Muscle layer of colon (tissue), 2 donors: ENCODE measurements at regions not wholly inside any gene's neighbourhood (a gene's known extent, or its start where the extent isn't known, plus 50 kb on each side); places are given as distances from the start of the nearest gene placed in this dataset.

Experiments used
- H3K27ac ChIP-seq: one replicate; pipeline ENCODE4 v1.7.0; 2013; ENCODE audit warnings: low read depth, mild to moderate bottlenecking, low read length, moderate library complexity
- H3K27me3 ChIP-seq, 2 donors: one replicate each; pipeline ENCODE4 v1.7.0; 2013; ENCODE audit warnings: low read length in 2 of 2, mild to moderate bottlenecking in 2 of 2; ENCODE audit not compliant: insufficient read depth in 2 of 2, control insufficient read depth in 1 of 2
- H3K36me3 ChIP-seq: one replicate; pipeline ENCODE4 v1.7.0; 2013; ENCODE audit warnings: mild to moderate bottlenecking, low read length; ENCODE audit not compliant: insufficient read depth
- H3K4me1 ChIP-seq: one replicate; pipeline ENCODE4 v1.7.0; 2013; ENCODE audit warnings: mild to moderate bottlenecking, low read length; ENCODE audit not compliant: insufficient read depth
- H3K4me3 ChIP-seq, 2 donors: one replicate each; pipeline ENCODE4 v1.7.0; 2013; ENCODE audit warnings: low read length in 2 of 2, low read depth in 1 of 2, mild to moderate bottlenecking in 1 of 2, moderate library complexity in 1 of 2
- H3K9ac ChIP-seq: one replicate; pipeline ENCODE4 v1.7.0; 2013; ENCODE audit warnings: low read length
- H3K9me3 ChIP-seq: one replicate; pipeline ENCODE4 v1.7.0; 2013; ENCODE audit warnings: mild to moderate bottlenecking, low read length
- donor health status: abdominal sarcoma.
- donor health status: Adenocarcinoma of cecum.

- Histone ChIP-seq H3K36me3 (no peaks in the 10 kb centered on the region), H3K27me3 (no peaks in the 10 kb centered on the region), H3K4me3 (no peak overlapping the region), H3K4me1 (no peaks in the 10 kb centered on the region), H3K27ac (no peak overlapping the region), H3K9ac (no peak overlapping the region), H3K9me3 (no peaks in the 10 kb centered on the region)
These were observed 375.2 kb upstream of the FLRT2 start for GRCh38 chr14:85154714-85155113.

- H3K4me3 ChIP-seq: no peak overlapping the region
- no peaks in the 10 kb centered on the region for H3K36me3 ChIP-seq
- H3K27me3 ChIP-seq: no peaks in the 10 kb centered on the region
- H3K27ac ChIP-seq: no peak overlapping the region
- H3K9me3 ChIP-seq: no peaks in the 10 kb centered on the region
- H3K4me1 ChIP-seq: no peaks in the 10 kb centered on the region
- no peak overlapping the region for H3K9ac ChIP-seq
These were observed 373.6 kb upstream of the FLRT2 start for GRCh38 chr14:85156319-85156718.

GRCh38 chr14:85159726-85160125, 370.2 kb upstream of the FLRT2 start:
- no peaks in the 10 kb centered on the region for H3K27me3 ChIP-seq
- no peak overlapping the region for H3K4me3 ChIP-seq
- no peaks in the 10 kb centered on the region for H3K36me3 ChIP-seq
- H3K4me1 ChIP-seq: no peaks in the 10 kb centered on the region
- H3K9ac ChIP-seq: no peak overlapping the region
- no peak overlapping the region for H3K27ac ChIP-seq
- H3K9me3 ChIP-seq: no peaks in the 10 kb centered on the region

GRCh38 chr14:85165094-85165493, 364.9 kb upstream of the FLRT2 start:
- H3K27me3 ChIP-seq: no peaks in the 10 kb centered on the region
- H3K36me3 ChIP-seq: no peaks in the 10 kb centered on the region
- no peaks in the 10 kb centered on the region for H3K9me3 ChIP-seq
- no peak overlapping the region for H3K4me3 ChIP-seq
- no peak overlapping the region for H3K9ac ChIP-seq
- no peak overlapping the region for H3K27ac ChIP-seq
- H3K4me1 ChIP-seq: no peaks in the 10 kb centered on the region

GRCh38 chr14:85169381-85169780, 360.6 kb upstream of the FLRT2 start:
- H3K27ac ChIP-seq: no peak overlapping the region
- no peak overlapping the region for H3K9ac ChIP-seq
- no peak overlapping the region for H3K4me3 ChIP-seq
- H3K4me1 ChIP-seq: no peaks in the 10 kb centered on the region
- no peaks in the 10 kb centered on the region for H3K27me3 ChIP-seq
- no peaks in the 10 kb centered on the region for H3K9me3 ChIP-seq
- no peaks in the 10 kb centered on the region for H3K36me3 ChIP-seq

GRCh38 chr14:85172290-85172689, 357.7 kb upstream of the FLRT2 start:
- no peak overlapping the region for H3K9ac ChIP-seq
- H3K36me3 ChIP-seq: no peaks in the 10 kb centered on the region
- H3K27me3 ChIP-seq: no peaks in the 10 kb centered on the region
- H3K9me3 ChIP-seq: no peaks in the 10 kb centered on the region
- H3K4me1 ChIP-seq: no peaks in the 10 kb centered on the region
- H3K27ac ChIP-seq: no peak overlapping the region
- no peak overlapping the region for H3K4me3 ChIP-seq

- Histone ChIP-seq H3K4me3 (no peak overlapping the region), H3K9me3 (no peaks in the 10 kb centered on the region), H3K27ac (no peak overlapping the region), H3K36me3 (no peaks in the 10 kb centered on the region), H3K27me3 (no peaks in the 10 kb centered on the region), H3K4me1 (no peaks in the 10 kb centered on the region), H3K9ac (no peak overlapping the region)
These were observed 357.0 kb upstream of the FLRT2 start for GRCh38 chr14:85172889-85173477.

- no peaks in the 10 kb centered on the region for H3K27me3 ChIP-seq
These were observed 354.4 kb upstream of the FLRT2 start for GRCh38 chr14:85175556-85175955.

GRCh38 chr14:85178864-85179263, 351.1 kb upstream of the FLRT2 start:
- Histone ChIP-seq H3K27ac (no peak overlapping the region), H3K4me3 (no peak overlapping the region), H3K27me3 (no peaks in the 10 kb centered on the region), H3K9me3 (no peaks in the 10 kb centered on the region), H3K36me3 (no peaks in the 10 kb centered on the region), H3K4me1 (no peaks in the 10 kb centered on the region), H3K9ac (no peak overlapping the region)

More at GRCh38 chr14:85175556-85175955, 354.4 kb upstream of the FLRT2 start:
- H3K9me3 ChIP-seq: no peaks in the 10 kb centered on the region
- no peaks in the 10 kb centered on the region for H3K36me3 ChIP-seq
- H3K4me1 ChIP-seq: no peaks in the 10 kb centered on the region
- H3K4me3 ChIP-seq: no peak overlapping the region
- H3K27ac ChIP-seq: no peak overlapping the region
- H3K9ac ChIP-seq: no peak overlapping the region

GRCh38 chr14:85180876-85181275, 349.1 kb upstream of the FLRT2 start:
- Histone ChIP-seq H3K4me1 (no peaks in the 10 kb centered on the region), H3K9ac (no peak overlapping the region), H3K36me3 (no peaks in the 10 kb centered on the region), H3K27ac (no peak overlapping the region), H3K4me3 (no peak overlapping the region), H3K9me3 (no peaks in the 10 kb centered on the region), H3K27me3 (no peaks in the 10 kb centered on the region)

- no peak overlapping the region for H3K27ac ChIP-seq
- H3K9me3 ChIP-seq: no peaks in the 10 kb centered on the region
- no peaks in the 10 kb centered on the region for H3K36me3 ChIP-seq
- H3K4me1 ChIP-seq: no peaks in the 10 kb centered on the region
- H3K4me3 ChIP-seq: no peak overlapping the region
- no peak overlapping the region for H3K9ac ChIP-seq
- no peaks in the 10 kb centered on the region for H3K27me3 ChIP-seq
These were observed 347.7 kb upstream of the FLRT2 start for GRCh38 chr14:85182282-85182681.

- Histone ChIP-seq H3K27ac (no peak overlapping the region), H3K36me3 (no peaks in the 10 kb centered on the region), H3K9me3 (no peaks in the 10 kb centered on the region), H3K27me3 (no peaks in the 10 kb centered on the region), H3K9ac (no peak overlapping the region), H3K4me1 (no peaks in the 10 kb centered on the region), H3K4me3 (no peak overlapping the region)
These were observed 343.9 kb upstream of the FLRT2 start for GRCh38 chr14:85186082-85186481.
